Sigmoid colon (tissue), 4 donors: ENCODE measurements at regions not wholly inside any gene's neighbourhood (a gene's known extent, or its start where the extent isn't known, plus 50 kb on each side); places are given as distances from the start of the nearest gene placed in this dataset.

ENCODE experiments used
- EP300 ChIP-seq, 4 donors: sonication (generic); formaldehyde crosslinking; IDR thresholded peaks; one replicate each; pipeline ENCODE4 v1.6.1; 2017; ENCODE audit warnings: antibody characterized with exemption in 4 of 4
- POLR2A ChIP-seq, 2 donors: fragments of 450-650 bp; IDR thresholded peaks; one replicate each; pipeline ENCODE4 v1.6.1; 2016; ENCODE audit warnings: antibody characterized with exemption in 2 of 2, mild to moderate bottlenecking in 2 of 2, moderate library complexity in 2 of 2
- POLR2AphosphoS5 ChIP-seq, 4 donors: sonication (generic); formaldehyde crosslinking; IDR thresholded peaks; one replicate each; pipeline ENCODE4 v1.6.1; 2017; ENCODE audit warnings: antibody characterized with exemption in 4 of 4
- TF ChIP-seq, protein P1 (sequence below), 4 experiments: fragments of 450-650 bp in 3 of 4; fragments of 200-600 bp in 1 of 4; IDR thresholded peaks; one replicate each; pipeline ENCODE4 v1.5.1; 2016 to 2019; ENCODE audit warnings: antibody characterized with exemption in 4 of 4, mild to moderate bottlenecking in 3 of 4, moderate library complexity in 2 of 4

- TF ChIP-seq, protein P1, sequence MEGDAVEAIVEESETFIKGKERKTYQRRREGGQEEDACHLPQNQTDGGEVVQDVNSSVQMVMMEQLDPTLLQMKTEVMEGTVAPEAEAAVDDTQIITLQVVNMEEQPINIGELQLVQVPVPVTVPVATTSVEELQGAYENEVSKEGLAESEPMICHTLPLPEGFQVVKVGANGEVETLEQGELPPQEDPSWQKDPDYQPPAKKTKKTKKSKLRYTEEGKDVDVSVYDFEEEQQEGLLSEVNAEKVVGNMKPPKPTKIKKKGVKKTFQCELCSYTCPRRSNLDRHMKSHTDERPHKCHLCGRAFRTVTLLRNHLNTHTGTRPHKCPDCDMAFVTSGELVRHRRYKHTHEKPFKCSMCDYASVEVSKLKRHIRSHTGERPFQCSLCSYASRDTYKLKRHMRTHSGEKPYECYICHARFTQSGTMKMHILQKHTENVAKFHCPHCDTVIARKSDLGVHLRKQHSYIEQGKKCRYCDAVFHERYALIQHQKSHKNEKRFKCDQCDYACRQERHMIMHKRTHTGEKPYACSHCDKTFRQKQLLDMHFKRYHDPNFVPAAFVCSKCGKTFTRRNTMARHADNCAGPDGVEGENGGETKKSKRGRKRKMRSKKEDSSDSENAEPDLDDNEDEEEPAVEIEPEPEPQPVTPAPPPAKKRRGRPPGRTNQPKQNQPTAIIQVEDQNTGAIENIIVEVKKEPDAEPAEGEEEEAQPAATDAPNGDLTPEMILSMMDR (IDR thresholded peaks at IDR 0.05): no peak
- TF ChIP-seq POLR2A (IDR thresholded peaks at IDR 0.05) (no peak), EP300 (IDR thresholded peaks at IDR 0.05) (no peak), POLR2AphosphoS5 (IDR thresholded peaks at IDR 0.05) (no peak)
Measured at GRCh38 chr15:47337106-47337505, 380.2 kb upstream of the SEMA6D start.
